HG03354 (cell line): ENCODE measurements at regions not wholly inside any gene's neighbourhood (a gene's known extent, or its start where the extent isn't known, plus 50 kb on each side); places are given as distances from the start of the nearest gene placed in this dataset.

Source experiments
- ATAC-seq: cut with Tn5 transposase; IDR thresholded peaks from one replicate; pipeline ENCODE4 v1.9.1; 2021; ENCODE audit warnings: mild to moderate bottlenecking; ENCODE audit not compliant: unreplicated experiment, poor library complexity, severe bottlenecking

GRCh38 chr3:40593351-40593750, 68.6 kb downstream of the ZNF621 start:
- no peak for ATAC-seq

DNA sequence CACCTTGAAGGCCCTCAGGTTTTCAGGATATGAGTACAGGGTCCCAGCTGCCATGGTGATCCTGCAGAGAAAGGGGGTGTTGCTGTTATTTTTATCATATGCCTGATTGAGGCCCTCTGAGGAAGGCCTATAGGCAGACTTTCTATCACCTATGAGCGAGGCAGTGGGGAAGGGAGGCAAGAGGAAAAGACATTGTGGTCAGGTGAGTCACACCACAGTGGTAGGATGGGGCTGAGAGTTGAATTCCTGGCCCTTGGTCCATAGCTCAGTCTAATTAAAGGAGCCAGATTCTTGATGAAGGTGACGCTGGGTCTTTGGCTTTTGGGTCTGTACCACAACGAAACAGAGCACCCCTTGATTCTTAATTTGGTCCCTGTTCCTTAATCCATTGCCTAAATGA, 72.7 kb downstream of the ZNF621 start:
- no peak for ATAC-seq

- no peak for ATAC-seq
Observed at GRCh38 chr3:40598338-40598737, 73.6 kb downstream of the ZNF621 start.

DNA sequence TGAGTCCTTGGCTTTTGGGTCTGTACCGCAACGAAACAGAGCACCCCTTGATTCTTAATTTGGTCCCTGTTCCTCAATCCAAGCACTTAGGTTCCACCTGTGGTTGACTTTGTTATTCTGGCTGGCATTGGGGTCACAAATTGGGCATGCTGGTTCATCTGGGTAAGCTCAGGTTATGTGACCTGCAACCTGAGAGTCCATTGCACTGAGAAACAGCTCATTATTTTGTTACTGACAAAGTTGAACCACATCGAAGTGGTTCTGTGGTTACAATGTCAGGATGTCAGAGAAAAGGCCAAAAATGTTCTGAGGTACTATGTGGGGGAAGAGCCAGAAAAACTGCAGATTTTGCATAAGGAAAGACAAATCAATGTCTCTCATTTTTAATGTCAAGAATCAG, 74.2 kb downstream of the ZNF621 start:
- no peak for ATAC-seq

DNA sequence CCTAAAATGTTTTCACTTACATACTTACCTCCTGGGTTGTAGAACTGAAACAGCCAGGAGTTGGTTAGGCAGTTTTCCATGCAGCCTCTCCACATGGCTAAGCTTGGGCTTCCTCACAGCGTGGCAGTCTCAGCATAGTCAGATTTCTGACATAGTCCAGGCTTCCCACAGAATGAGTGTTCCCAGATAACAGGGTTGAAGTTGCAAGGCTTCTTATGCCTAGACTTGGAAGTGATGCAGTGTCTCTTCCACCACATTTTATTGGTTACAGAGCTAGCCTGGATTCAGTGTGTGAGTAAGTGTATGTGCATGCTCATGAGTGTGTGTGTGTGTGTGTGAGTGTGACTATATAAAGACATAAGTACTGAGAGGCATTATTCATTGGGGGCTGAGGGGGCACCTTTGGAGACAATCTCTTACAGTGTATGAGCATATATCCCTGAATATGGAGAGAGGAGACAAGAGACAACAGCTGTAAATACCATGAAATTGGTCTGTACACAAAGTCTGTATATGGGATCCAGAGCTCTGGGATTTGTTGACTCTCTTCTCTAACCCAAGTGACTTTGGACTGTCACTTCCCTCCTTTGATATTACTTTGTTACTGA, 78.1 kb downstream of the ZNF621 start:
- no peak for ATAC-seq

DNA sequence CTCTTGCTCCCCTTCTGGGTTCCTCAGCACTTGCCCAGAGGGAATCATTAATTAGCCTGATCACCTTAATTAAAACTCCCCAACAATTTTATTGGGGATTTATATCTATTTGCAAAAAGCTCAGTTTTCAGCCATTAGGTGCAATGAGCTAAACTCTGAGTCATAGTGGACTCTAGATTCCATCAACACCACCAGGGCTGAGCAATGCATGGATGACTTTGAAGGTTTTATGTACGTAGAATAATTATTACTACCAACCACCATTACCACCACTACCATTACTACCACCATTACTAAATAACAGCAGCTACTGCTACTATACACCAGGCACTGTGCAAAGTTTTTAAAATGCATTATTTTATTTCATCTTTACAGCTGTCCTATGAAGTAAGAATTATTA, 81.2 kb downstream of the ZNF621 start:
- no peak for ATAC-seq

GRCh38 chr3:40608091-40608490, 83.3 kb downstream of the ZNF621 start:
- no peak for ATAC-seq

GRCh38 chr3:40613306-40613705, 88.5 kb downstream of the ZNF621 start:
- no peak for ATAC-seq

GRCh38 chr3:40615110-40615915, 90.6 kb downstream of the ZNF621 start:
- ATAC-seq: no peak

DNA sequence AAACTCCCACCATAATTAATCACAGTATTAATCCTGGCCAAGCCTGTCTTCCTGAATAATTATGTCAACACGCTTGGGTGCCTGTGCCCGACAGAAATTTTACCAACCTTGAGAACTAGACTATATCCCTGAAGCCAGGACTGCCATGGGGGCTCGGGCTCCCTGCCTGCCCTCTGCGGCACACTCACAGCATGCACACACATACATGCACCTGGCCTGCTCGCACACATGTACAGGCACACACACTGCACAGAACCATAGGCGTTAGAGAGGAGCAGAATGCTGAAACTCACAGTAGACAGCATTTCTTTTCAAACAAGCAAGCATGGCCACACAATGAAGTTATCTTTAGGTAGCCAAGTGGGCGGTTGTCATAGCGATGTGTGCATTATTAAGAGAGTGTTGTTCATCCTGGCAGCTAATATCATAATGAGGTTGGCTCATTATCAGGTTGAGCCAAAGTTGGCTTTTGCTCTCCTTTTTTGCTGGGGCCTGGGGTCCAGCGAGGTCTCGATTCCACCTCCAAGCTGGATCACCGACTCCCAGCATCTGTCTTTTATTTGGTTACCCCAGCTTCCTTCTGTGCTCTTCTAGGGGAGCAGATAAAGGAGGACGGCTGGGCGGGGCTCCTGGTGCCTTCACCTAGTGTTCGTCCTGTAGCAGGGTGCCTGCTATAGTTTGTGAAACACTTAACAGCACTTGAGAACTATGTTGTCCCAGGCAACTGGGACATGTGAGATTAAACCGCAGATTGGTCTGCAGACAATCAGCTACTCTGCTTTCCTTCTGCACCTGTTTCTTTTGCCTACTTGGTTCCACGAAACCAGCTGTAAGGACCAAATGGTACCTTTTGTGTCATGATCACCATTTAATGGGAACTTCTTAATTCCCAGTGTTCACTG, 91.4 kb downstream of the ZNF621 start:
- no peak for ATAC-seq

DNA sequence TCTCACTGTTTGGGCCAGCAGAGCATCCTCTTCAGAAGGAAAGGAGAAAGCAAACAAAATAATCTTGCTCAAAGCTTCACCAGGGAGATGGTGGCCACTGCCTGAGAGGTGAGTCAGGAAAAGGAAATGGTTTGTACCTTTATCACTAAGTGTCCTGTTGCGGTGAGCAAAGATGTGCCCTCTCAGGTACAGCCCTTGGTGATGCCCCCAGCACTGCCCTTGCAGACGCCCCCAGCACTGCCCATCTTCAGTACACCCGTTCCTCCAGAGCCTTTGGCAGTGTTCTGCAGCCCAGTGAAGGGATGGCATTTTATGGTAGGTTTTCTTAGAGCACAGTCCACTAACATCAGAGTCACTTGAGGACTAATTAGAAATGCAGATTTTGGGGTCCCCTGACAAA, 92.3 kb downstream of the ZNF621 start:
- no peak for ATAC-seq

DNA sequence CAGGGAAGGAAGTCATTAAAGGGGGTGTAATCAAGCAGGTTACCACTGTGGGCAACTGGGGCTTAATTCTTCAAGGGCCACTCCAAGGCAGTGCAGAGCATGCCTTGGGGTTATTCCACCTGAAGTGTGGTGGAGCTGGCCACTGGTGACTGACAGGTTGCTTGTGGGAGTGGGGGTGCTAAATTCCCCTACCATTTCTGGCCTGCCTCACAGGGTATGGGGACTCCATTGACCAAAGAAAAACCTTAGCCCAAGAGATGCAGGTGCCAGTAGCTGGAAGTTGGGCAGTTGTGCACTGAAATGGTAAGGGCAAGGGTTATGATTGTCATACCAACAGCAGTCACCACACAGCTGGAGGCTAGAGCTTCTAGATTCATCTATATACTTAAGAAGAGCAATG, 93.4 kb downstream of the ZNF621 start:
- ATAC-seq: no peak

DNA sequence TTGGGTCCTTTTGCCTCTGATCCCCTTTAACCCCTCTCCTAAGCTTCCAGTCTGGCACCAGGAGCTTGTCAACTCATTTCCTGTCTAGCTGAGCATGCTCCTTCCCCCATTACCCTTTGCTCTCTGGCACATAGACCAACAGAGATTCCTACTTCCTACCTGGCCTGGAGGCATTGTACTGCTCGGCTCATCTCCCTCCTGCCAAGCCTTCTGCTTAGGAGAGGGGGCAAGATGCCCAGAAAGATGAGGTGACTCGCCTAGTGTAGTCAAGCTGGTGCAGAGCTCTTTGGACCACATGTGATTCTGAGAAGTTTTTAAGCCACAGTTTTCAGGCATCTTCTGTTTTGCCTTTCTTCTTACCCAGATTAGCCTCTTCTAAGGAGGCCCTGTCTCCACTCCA, 95.4 kb downstream of the ZNF621 start:
- ATAC-seq: no peak

GRCh38 chr3:40621252-40621651, 96.5 kb downstream of the ZNF621 start:
- ATAC-seq: no peak

GRCh38 chr3:40623567-40623966, 98.8 kb downstream of the ZNF621 start:
- peak; percentile 92 for ATAC-seq

GRCh38 chr3:40624189-40624769, 99.5 kb downstream of the ZNF621 start:
- ATAC-seq: no peak

GRCh38 chr3:40627095-40627494, 102.3 kb downstream of the ZNF621 start:
- no peak for ATAC-seq

GRCh38 chr3:40628984-40629383, 104.2 kb downstream of the ZNF621 start:
- no peak for ATAC-seq

- no peak for ATAC-seq
Observed at GRCh38 chr3:40631341-40631995, 106.7 kb downstream of the ZNF621 start.

DNA sequence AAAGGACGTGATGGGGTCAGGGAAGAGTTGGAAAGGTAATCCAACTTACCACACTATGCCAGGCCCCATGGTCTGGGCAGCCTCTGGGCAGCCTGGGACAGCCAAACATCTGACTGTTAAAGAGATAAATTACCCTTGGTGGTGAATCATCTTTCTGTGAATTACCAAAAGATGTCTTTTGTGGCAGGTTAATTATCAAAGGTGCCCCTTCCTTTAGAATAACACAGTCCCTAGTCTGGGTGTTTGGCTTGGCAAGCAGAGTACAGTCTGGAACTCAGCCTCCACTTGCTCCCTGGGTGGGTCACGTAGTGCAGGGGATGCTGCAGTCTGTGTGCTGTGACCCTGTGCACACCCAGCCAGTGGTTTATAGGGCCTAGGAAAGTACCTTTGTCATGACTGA, 113.1 kb downstream of the ZNF621 start:
- no peak for ATAC-seq
